KMS-11 (cell line): ENCODE measurements at regions not wholly inside any gene's neighbourhood (a gene's known extent, or its start where the extent isn't known, plus 50 kb on each side); places are given as distances from the start of the nearest gene placed in this dataset.

ENCODE experiments used
- H2AFZ ChIP-seq: fragments of 200-600 bp; sonication (generic); 2 replicates; pipeline ENCODE4 v1.6.1; 2016; ENCODE audit warnings: antibody characterized with exemption, mixed run types, low read depth
- H3K27ac ChIP-seq: fragments of 200-600 bp; sonication (generic); 2 replicates; pipeline ENCODE4 v1.6.1; 2016; ENCODE audit warnings: mild to moderate bottlenecking, mixed run types
- H3K27me3 ChIP-seq: fragments of 200-600 bp; sonication (generic); 2 replicates; pipeline ENCODE4 v1.6.1; 2017; ENCODE audit warnings: mild to moderate bottlenecking, low read depth, mixed run types, moderate library complexity; ENCODE audit not compliant: insufficient read depth
- H3K36me3 ChIP-seq: fragments of 200-600 bp; sonication (generic); 2 replicates; pipeline ENCODE4 v1.6.1; 2017; ENCODE audit warnings: mild to moderate bottlenecking, mixed run types; ENCODE audit not compliant: insufficient read depth
- H3K4me1 ChIP-seq: fragments of 200-600 bp; sonication (generic); 2 replicates; pipeline ENCODE4 v1.6.1; 2016; ENCODE audit warnings: mild to moderate bottlenecking, low read depth, mixed run types; ENCODE audit not compliant: poor library complexity, severe bottlenecking
- H3K4me2 ChIP-seq: fragments of 200-600 bp; sonication (generic); 2 replicates; pipeline ENCODE4 v1.7.0; 2016; ENCODE audit warnings: mild to moderate bottlenecking, mixed run types
- H3K4me3 ChIP-seq: fragments of 200-600 bp; sonication (generic); IDR thresholded peaks from 2 replicates; pipeline ENCODE4 v1.6.1; 2017; ENCODE audit warnings: low read depth, low read length, mixed read lengths; ENCODE audit not compliant: insufficient read depth
- H3K79me2 ChIP-seq: fragments of 200-600 bp; sonication (generic); 2 replicates; pipeline ENCODE4 v1.6.1; 2016; ENCODE audit warnings: low read depth, mixed run types; ENCODE audit not compliant: insufficient read depth
- H3K9ac ChIP-seq: fragments of 200-600 bp; sonication (generic); 2 replicates; pipeline ENCODE4 v1.6.1; 2016; ENCODE audit warnings: mild to moderate bottlenecking, mixed run types
- H4K20me1 ChIP-seq: fragments of 200-600 bp; sonication (generic); 2 replicates; pipeline ENCODE4 v1.6.1; 2016; ENCODE audit warnings: mild to moderate bottlenecking, mixed run types; ENCODE audit not compliant: insufficient read depth
- TF ChIP-seq, protein P1 (sequence below): fragments of 200-600 bp; sonication (generic); conservative IDR thresholded peaks from 2 replicates; pipeline ENCODE4 v1.6.1; 2017; ENCODE audit warnings: low read depth, mild to moderate bottlenecking, antibody characterized with exemption, low read length, moderate library complexity, mixed read lengths

DNA sequence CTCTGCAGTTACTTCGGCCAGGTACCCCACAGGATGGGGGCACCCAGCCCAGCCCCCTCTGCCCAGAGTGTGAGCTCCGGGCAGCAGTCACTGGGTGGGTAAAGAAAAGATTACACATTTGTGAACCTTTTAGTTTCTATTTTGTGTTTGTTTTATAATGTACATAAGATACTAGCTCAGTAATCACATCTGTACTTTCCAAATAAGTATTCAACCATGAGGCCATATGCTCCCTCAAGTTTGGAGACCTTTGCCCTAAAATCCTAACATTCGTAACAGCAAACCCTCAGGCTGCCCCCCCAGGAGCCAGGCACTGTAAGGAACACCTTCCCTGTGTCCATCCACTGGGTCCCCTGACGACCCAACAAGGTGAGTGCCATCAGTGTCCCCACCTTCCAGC lies 68.3 kb upstream of the SLC6A6 start:
- no peak overlapping the region for H2AFZ ChIP-seq

DNA sequence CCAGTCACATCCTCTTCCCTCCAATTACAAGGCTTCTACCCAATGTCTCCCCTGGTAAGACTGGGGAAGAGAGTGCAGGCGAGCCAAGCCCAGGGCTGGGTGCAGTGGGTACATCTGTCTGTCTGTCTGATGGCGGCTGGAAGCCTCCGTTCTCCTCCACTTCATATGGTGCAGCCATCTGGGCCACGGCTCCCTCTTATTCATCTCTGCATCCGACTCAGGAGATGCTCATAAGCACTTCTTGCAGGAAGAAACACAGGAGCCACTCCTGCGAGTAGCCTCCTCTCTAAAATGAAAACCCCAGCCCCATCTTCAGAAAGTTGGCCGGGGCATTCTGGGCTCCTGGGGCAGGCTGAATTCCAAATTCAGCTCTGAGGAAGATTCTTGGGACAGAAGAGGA lies 67.5 kb upstream of the SLC6A6 start:
- Histone ChIP-seq H3K27me3 (no peaks in the 10 kb centered on the region), H3K4me2 (no peak overlapping the region), H3K27ac (no peak overlapping the region), H3K4me3 (no peak overlapping the region), H3K36me3 (no peaks in the 10 kb centered on the region), H3K4me1 (no peaks in the 10 kb centered on the region), H3K79me2 (no peaks in the 10 kb centered on the region), H3K9ac (no peak overlapping the region), H4K20me1 (no peaks in the 10 kb centered on the region), H2AFZ (no peak overlapping the region)
- TF ChIP-seq, protein P1, sequence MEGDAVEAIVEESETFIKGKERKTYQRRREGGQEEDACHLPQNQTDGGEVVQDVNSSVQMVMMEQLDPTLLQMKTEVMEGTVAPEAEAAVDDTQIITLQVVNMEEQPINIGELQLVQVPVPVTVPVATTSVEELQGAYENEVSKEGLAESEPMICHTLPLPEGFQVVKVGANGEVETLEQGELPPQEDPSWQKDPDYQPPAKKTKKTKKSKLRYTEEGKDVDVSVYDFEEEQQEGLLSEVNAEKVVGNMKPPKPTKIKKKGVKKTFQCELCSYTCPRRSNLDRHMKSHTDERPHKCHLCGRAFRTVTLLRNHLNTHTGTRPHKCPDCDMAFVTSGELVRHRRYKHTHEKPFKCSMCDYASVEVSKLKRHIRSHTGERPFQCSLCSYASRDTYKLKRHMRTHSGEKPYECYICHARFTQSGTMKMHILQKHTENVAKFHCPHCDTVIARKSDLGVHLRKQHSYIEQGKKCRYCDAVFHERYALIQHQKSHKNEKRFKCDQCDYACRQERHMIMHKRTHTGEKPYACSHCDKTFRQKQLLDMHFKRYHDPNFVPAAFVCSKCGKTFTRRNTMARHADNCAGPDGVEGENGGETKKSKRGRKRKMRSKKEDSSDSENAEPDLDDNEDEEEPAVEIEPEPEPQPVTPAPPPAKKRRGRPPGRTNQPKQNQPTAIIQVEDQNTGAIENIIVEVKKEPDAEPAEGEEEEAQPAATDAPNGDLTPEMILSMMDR, result no peak

More for the DNA sequence above, 68.3 kb upstream of the SLC6A6 start:
- no peak overlapping the region for H3K27ac ChIP-seq
- no peak overlapping the region for H3K9ac ChIP-seq
- no peaks in the 10 kb centered on the region for H3K27me3 ChIP-seq
- no peak overlapping the region for H3K4me3 ChIP-seq
- H3K36me3 ChIP-seq, result no peaks in the 10 kb centered on the region
- H3K79me2 ChIP-seq, result no peaks in the 10 kb centered on the region
- no peak overlapping the region for H3K4me2 ChIP-seq
- H4K20me1 ChIP-seq, result no peaks in the 10 kb centered on the region
- TF ChIP-seq, protein P1, result no peak
- no peaks in the 10 kb centered on the region for H3K4me1 ChIP-seq

DNA sequence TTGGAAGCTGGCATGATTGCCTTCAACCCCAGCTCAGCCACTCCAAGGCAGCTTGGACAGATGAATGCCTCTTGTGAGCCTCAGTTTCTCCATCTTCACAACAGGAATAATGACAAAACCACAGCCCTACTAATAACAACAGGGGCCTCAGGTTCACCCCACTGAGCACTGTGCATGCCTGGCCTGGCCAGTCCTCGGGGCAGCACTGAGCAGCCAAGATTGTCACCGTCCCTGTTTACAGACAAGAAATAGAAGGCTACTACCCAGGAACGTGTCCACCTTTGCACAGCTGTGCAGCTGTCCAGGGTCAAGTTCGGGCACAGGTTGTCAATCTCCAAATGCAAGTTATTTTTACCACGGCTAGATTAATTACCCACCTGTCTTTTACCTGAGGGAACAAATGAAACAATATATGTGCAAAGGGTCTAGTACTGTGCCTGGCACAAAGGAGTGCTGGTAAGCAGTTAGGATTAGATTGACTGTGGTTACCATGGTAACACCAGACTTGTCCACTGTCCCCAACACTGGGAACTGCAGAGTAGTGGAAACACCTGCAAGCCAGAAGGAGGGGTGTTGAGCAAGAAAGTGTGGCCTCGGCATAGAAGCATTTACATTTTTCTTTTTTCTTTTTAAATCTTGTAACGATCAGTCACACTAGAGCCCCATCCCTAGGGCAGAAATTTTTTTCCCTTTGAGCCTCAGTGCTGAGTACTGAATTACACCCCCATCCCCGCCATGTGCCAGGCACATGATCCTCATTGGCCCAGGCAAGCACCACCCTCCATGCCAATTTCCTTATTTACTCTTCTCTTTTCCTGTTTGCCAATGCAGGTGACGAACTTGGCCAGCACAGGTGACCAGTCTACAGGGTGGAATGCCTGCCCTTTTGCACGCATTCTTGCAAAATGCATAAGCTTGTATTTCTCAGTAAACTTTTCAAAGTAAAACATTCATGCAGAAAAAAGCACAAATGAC lies 66.3 kb upstream of the SLC6A6 start:
- Histone ChIP-seq H3K9ac (no peak overlapping the region), H3K27ac (no peak overlapping the region)

DNA sequence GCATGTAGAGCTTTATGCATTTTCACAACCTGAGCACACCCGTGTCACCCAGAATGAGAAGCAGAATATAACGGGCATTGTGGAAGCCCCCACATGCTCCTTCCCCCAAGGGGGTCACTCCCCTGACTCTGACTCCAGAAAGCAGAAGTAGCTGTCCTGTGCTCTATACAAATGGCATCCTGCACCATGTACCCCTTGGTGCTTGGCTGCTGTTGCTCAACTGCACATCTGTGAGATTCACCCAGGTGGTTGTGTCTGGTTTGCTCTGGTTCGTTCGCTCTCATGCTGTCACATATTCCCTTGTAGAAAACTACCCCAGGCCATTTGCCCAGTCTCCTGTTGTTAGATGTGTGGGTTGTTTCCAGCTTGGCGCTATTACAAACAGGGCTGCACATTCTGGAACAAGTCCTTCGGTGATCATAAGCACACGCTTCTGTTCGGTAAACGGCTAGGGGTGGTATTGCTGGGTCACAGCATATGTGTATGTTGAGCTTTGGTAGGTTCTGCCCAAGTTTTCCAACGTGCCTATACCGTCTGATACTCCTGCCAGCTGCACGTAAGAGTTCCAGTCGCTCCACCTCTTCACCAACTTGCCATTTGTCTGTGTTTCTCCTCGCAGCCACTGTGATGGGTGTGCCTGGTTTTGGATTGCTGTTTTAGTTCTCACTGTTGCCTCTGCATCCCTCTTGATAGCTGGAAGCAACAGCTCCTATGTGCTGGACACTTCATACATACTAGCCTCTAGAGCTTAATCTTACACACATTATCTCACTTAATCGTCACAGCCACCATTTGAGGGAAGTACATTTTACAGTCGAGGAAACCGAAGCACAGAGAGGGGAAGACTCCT lies 65.4 kb upstream of the SLC6A6 start:
- no peaks in the 10 kb centered on the region for H3K4me1 ChIP-seq
- no peak overlapping the region for H3K9ac ChIP-seq
- H3K27me3 ChIP-seq, result no peaks in the 10 kb centered on the region
- no peaks in the 10 kb centered on the region for H3K36me3 ChIP-seq
- no peaks in the 10 kb centered on the region for H3K79me2 ChIP-seq
- H3K27ac ChIP-seq, result no peak overlapping the region
- no peak overlapping the region for H3K4me3 ChIP-seq
- no peak overlapping the region for H2AFZ ChIP-seq
- TF ChIP-seq, protein P1, result no peak
- H4K20me1 ChIP-seq, result no peaks in the 10 kb centered on the region
- no peak overlapping the region for H3K4me2 ChIP-seq

More for the DNA sequence above, 66.3 kb upstream of the SLC6A6 start:
- Histone ChIP-seq H3K36me3 (no peaks in the 10 kb centered on the region), H2AFZ (no peak overlapping the region), H3K4me3 (no peak overlapping the region), H3K4me1 (no peaks in the 10 kb centered on the region), H3K27me3 (no peaks in the 10 kb centered on the region), H3K79me2 (no peaks in the 10 kb centered on the region), H3K4me2 (no peak overlapping the region), H4K20me1 (no peaks in the 10 kb centered on the region)
- TF ChIP-seq, protein P1, result no peak
